ENCODE measurements at regions not wholly inside any gene's neighbourhood (a gene's known extent, or its start where the extent isn't known, plus 50 kb on each side); places are given as distances from the start of the nearest gene placed in this dataset.
A peak's percentile ranks its signal among the peaks of the same experiment; 100 is the strongest.

DNA sequence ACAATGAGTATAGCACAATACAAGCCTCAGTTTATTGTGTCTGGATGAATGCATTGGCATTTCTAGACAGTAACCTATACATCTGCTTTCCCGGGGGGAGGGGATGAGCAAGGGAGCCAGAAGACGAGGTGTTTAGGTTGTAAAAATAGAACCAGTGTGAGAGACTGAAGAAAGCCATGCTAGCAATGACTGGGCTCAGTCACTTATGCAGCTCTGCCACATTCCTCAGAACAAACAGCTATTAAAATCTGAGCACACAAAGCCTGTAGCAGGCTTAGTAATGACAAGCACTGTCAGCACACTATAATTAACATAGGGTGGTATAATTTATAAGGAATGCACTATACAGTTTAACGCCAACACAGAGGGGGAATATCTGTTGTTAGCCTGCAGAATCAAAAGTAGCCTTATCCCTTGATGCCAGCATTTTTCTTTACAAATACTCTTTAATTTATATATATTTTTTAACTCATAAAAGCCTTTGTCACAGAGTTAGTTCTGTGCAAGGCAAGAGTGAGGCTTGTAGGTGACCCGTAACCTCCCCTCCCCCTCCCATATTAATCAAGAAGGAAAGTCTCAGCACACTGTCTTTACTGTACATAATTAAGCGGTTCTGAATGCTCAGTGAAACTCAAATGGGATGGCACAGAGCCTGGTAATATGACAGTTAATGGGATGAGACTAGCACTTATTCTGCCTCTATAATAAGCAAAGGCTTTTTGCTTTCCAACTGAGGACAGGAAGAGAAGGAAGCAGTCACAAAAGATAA is 295.4 kb downstream of the CSNK1G3 start:
- peak in 5 of 58 donors; percentile 6 to 36 (median 12) for DNase-seq

DNA sequence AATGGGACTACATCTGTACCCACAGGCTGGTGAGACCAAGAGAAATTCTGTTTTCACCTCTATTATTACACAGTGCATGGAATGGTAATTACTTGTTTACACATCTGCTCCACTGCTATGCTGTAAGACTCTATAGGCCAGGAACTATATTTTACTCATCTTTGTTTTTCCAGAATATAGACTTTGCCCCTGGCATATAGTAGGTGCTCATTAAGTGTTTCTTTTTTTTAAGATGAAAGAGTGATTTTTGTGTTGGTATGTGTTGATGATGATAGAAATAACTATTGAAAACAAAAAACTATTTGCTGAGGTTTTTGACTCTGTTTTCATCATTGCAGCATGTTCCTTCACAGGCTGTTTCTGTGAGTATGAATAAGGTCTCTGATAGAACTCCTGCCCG is 294.7 kb downstream of the CSNK1G3 start:
- DNase-seq: no peak

DNA sequence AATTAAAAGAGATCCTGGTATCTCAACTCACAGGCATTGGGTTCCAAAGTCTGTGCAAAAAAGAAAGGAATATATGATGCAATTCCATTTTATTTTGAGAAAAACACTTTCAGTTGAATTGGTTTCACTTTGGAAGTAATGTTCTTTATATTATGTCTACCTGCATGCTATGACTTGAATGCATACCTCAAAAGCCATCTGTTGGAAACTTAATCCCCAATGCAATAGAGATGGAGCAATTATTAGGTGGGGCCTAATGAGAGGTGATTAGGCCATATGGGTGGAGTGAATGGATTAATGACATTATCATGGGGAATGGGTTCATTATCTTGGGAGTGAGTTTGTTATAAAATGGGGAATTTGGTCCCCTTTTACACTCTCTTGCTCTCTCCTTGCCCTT is 293.3 kb downstream of the CSNK1G3 start:
- DNase-seq: no peak

DNA sequence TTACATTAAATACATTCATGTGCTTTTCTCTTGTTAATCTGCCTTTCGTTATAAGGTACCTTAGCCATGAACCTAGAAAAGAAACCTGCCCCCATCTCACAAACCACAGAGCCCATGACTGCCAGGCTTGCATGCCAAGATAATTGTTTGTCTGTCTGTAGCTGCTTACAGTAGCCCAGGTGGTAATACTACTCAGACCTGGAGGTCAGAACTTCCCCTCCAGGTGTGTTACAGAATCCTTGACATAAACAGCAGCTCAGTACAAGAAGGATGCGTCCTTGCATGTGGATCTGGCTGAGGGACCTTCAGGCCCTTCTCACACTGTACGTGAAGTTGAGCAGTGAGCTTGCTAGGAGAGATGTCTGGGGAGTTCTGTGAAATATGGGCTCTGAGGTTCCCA is 291.4 kb downstream of the CSNK1G3 start:
- DNase-seq: no peak

DNA sequence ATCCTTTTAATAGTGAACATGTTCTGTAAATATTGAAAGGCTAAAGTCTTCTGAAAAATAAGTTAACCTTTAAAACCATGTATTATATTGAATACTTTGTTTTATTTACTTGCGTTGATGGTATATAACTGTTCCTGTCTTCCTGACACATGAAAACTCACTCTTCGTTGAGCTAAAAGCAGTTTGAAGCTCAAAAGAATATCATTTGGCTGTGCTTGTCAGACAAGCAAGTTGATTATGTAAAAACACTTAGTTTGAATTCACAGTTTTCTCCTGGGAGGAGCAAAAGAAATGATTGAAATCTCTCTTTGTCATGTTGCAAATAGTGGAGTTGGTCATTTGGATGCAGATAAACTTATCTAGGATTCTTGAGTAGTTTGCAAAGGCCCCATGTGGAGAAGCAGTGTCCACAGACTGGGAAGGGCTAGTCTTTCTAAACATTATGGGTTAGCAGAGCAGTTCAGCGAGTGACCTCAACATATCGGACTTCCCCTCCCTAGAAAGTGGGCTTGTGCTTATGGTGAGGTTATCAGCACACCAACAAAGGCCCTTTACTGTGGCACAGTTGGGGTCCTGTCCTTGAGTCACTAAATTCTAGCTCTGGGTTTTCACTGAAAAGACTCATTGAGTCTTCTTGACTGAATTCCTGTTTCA is 290.4 kb downstream of the CSNK1G3 start:
- no peak for DNase-seq

DNA sequence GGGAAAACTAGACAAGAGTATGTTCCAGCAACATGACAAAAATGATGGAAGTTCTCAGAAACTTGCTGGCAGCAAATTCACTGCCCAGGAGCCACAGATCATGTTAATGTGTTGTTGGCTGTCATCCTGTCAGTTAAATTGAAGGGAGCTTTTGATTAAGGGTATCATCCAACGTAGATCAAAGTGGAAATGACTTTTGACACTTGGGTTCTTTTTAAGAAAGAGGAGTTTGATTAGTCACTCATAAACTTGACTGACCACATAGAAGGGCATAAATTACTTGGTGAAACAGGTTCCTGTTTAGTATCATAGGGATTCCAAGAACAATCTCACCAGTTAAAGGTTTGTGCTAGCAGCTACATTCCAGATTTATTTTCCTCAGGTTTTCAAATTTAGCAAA is 288.7 kb downstream of the CSNK1G3 start:
- no peak for DNase-seq

DNA sequence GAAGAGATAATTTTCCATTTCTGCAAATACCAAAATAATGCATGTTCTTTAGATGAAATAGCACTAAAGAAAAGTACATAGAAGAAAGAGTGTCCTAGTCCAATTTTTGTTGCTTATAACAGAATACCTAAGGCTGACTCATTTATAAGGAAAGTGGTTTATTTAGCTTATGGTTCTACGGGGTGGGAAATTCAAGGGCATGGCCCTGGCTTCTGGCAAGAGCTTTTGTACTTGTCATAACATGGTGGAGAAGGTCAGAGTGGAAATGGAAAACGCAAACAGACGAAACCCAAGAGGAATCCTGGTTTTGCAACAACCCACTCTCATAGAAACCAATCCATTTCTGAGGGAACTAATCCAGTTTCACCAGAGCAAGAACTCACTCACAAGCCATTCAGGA is 283.7 kb downstream of the CSNK1G3 start:
- DNase-seq: no peak

DNA sequence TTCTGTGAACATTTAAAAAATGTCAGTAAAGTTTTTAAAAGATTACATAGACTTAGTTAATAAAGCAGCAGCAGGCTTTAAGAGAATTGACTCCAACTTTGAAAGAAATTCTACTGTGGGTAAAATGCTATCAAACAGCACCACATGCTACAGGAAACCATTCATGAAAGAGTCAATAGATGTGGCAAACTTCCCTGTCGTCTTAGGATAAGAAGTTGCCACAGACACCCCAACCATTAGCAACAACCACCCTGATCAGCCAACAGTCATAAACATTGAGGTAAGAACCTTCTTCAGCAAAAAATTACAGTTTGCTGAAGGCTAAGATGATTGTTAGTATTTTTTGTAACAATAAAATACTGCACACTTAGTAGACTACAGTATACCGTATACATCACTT is 278.2 kb downstream of the CSNK1G3 start:
- DNase-seq: no peak

DNA sequence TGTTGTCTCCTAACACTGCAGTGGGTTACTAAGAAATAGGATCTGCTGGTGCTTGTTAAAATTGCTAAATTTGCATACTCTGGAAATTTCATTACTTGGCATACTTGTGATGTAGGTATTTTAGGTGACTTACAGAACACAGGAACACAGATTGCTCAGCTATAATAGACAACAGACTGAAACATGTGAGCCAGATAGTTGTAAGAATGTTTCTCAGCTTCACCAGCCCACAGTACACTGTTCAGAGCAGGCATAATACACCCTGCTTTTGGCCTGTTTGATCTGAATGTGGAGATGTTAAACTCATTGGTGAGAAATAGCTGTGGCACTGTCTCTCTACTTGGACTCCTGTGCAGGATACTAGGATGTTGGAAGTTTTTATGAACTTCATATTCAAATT is 275.7 kb downstream of the CSNK1G3 start:
- no peak for DNase-seq

DNA sequence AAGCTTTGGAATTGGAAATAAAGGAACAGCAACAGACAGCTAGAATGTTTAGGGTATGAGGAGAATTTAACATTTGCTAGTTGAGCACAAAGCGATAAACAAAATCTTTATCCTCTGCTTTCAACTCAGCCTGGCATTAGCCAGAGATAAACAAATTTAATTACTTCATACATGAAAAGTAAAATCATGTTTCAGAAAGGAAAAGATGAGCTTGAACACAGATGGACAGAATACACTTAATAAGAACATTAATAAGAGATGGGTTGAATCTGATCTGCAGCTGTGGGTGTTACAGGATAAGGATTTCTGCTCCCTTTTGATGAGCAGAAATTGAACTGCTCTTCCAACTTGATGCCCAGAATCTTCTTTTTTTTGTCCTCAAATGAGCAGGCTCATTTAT is 275.2 kb downstream of the CSNK1G3 start:
- DNase-seq: no peak

DNA sequence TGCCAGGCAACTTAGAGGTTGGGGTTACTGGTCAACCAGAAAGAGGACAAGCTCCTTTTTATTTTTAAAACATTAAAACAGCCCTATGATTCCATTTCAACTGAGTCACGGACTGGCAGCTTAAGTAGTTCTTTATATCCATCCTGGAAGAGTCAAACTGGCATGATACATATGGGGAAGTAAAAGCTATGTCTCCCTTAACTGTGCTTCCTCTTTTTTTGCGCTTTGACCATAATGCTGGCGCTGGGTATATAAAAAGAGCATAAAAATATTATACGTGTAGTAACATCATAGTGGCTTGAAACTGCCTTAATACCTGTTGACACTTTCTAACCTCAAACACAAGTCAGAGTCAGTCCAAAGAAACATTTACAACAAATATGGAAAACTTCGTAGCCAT is 274.4 kb downstream of the CSNK1G3 start:
- no peak for DNase-seq

DNA sequence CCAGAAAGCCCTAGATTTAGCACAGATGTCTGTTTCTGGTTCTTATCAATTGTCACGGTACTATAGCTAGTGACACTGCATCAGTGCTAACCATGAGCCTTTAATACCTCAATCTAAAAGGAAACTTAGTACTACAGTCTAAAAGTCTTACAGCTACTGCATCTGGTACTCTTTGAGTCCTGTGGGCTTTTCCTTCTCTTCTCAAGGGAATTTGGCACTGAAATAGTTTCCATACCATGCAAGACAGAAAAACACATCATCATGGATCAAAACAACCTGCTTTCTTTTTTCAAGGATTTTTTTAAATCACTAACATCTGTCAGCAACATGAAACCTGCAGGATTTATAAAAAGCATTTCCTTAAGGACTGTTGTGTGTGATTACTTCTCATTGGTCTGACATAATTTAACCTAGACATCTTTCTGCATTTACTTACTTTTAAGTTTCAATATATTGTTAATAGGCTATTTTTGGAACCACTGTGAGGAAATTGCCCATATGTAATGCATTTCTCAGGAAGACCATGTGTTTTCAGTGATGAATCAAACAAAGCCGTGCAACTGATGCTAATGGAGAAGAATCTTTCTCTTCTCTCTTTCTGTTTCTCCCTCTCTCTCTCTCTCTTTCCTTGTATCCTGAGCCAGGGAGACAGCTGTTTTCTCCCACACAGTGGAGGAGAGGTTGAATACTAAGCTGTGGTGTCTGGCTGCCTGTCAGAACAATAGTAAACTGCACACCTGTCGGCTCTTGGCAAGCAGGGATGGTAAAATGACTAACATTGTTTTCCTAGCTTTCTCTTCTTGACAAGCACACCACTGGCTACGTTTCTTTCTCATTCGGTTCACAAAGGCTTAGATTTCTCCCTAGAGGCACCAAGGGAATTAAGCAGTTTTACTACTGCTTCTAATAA is 273.4 kb downstream of the CSNK1G3 start:
- peak in 5 of 58 donors; percentile 9 to 42 (median 27) for DNase-seq

DNA sequence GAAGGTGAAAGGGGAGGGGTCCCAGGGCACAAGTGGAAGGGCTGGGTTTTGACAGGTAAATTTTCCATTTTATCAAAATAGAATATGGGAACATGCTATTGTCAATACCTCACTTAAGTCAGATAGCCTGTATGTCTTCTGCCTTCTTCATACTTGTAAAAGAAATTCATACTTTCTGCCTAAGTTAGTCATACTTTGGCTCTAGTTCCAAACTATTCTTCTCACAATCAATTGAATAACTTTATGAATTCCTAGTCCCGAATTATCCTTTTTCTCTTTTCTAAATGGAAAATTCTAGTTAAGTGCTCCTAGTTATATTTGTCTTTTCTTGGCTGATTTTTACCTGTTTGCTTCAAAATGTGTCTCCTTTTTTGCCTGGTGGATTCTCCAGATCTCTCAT is 271.4 kb downstream of the CSNK1G3 start:
- no peak for DNase-seq

DNA sequence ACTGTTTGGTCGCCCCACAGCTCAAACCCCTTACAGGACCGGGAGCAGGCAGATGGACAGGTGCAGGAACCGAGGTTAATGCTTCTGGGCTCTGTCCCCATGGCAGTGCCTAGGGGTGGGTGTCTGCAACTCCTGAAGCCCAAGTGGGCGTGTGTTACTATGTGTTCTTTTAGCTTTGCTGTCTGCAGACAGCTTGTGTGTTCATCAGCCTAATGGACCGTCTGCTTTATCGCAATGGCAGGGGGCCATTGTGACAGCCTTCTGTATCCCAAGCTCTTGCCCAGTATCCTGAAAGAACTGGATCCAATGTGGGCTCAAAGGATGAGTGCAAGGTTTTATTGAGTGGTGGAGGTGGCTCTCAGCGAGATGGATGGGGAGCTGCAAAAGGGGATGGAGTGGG is 266.7 kb downstream of the CSNK1G3 start:
- DNase-seq: no peak

DNA sequence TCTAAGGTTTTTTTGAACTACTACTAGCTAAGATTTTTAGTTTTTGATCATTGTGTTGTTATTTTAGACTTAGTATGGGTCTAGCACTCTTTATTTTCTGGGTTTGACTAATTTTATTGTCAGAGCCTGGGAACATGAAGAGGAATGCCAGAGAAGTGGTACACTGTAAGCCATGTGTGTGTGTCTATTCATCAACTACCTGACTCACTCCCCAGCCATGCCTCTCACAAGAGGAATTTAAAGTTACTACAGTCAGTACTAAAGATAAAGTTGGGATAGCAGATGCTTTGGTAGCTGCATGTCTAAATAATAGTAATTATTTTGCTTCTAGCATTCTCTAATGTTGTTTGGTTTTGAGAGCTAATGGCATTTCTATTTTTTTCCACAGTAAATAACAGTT is 264.8 kb downstream of the CSNK1G3 start:
- no peak for DNase-seq

DNA sequence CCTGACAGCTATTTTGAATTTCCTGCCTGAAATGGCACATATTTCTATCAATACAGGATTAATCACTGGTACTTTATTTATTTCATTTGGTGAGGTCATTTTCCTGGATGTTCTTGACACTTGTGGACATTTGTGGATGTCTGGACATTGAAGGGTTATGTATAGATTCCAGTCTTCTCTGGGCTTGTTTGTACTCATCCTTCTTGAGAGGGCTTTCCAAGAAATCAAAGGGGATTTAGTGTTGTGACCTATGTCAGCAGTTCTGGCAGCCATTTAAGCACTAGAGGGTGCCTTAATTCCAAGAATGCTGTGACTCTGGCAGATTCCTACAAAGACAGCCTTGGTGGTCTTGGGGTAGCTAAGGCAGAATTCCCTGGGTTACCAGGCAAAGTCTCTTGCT is 259.7 kb downstream of the CSNK1G3 start:
- DNase-seq: no peak

DNA sequence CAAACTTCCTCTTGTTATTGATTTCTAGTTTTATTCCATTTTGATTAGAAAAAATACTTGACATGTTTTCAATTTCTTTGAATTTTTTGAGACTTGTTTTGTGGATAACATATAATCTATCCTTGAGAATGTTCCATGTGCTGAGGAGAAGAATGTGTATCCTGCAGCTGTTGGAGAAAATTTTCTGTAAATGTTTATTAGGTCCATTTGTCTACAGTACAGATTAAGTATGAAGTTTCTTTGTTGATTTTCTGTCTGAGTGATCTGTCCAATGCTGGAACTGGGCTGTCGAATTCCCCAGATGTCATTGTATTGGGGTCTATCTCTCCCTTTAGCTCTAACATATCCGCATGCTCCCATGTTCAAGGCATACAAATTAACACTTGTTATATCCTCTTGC is 251.2 kb downstream of the CSNK1G3 start:
- DNase-seq: no peak

DNA sequence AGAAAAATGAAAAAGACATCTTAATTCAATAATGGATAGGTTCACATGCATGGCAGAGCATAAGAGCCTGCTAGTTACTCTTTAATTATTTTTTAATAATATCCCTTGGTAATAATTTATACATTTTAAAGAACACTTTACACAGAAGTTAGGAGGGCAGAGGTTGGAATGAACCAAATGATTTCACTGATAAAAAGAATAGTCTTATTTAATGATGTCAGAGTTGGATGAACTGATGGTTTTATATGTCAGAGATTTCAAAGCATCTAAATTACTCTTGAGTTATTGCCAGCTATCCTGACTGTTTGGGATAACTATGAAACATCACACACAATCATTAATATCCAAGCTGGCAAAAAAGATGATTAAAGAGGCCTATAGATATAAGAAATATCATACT is 244.8 kb downstream of the CSNK1G3 start:
- DNase-seq: no peak

DNA sequence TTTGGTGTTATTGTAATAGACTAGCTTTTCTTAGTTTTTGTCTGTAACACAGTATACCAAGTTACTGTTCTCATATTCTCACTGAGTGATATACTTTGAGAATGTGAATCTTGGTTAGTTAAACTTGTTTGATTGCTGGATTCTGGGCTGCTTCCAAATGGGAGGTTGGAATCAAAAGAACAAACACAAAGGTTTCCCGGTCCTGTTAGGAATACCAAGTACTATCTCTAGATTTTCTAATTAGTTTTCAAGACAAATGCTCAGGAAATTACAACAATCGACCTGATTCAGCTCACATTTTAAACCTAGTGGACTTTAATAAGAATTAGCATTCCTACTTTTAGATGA is 244.3 kb downstream of the CSNK1G3 start:
- peak in 3 of 58 donors; percentile 1 to 27 (median 16) for DNase-seq

DNA sequence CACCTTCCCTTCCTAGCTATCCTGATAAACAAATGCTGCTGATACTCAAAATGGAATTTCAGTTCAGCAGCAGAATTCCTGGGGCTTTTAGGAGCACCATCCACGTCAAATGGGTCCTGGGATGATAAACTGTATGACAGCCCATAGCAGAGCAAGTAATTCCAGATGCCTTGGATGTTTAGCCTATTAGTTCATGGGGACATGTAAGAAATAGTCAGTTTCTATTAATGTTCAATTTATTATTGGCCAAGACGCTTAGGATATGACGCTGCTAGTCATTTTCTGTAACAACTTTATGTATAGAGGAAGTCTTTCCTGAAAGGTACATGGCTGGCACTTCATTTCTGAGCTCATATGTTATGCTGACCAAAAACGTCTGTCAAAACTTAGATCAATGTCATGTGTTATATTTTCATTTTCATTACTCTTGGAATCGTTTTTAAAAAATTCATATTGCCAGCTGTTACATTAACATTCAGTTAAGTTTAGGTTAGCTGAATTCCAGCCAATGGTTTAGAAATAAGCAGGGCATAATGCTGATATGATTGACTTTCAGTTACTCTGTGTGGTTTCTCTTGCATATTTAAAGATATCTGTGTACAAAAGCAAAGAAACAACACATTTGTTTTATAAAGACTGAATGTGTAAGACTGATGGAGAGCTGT is 243.8 kb downstream of the CSNK1G3 start:
- DNase-seq: no peak

DNA sequence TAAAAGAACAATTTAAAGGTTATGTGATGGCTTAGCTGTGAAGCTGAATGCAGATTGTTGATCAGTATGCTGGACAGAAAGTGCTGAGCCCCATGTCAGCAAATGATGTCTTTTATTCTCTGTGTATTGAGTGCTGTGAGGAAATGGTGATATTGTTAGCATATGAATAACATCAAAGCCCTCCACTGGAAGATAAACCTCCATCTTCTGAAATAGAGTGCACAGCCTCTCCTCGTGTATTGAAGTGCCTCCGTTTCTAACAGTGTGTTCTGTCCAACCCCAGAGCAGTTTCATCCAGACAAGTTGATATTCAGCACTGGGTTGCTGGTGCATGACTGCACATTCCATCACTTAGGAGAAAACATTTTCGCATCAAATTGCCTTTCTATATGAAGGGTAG is 242.9 kb downstream of the CSNK1G3 start:
- peak in 5 of 58 donors; percentile 2 to 43 (median 7) for DNase-seq
